D721Med (cell line): ENCODE measurements at regions not wholly inside any gene's neighbourhood (a gene's known extent, or its start where the extent isn't known, plus 50 kb on each side); places are given as distances from the start of the nearest gene placed in this dataset.

ENCODE experiments used
- DNase-seq: peaks from one replicate; pipeline ENCODE4 v3.0.0; 2011; ENCODE audit warnings: low spot score; ENCODE audit not compliant: insufficient read length
- FAIRE-seq: peaks from 2 replicates; lab custom pipeline; 2011; peaks lifted over from hg19 to GRCh38; lab: Jason Lieb, UNC
- CTCF ChIP-seq: IDR thresholded peaks from 2 replicates; pipeline ENCODE4 v1.5.1; 2012; ENCODE audit warnings: mild to moderate bottlenecking, control low read depth; ENCODE audit not compliant: insufficient read depth; ENCODE audit errors: missing control alignments

GRCh38 chr4:125388613-125389012 is 73.9 kb downstream of the FAT4 start:
- DNase-seq, result no peak
- TF ChIP-seq CTCF, result no peak
- no peak for FAIRE-seq

- no peak for TF ChIP-seq CTCF
- no peak for DNase-seq
- no peak for FAIRE-seq
Measured at GRCh38 chr4:125389713-125390112, 75.0 kb downstream of the FAT4 start.

- no peak for DNase-seq
- FAIRE-seq, result no peak
- TF ChIP-seq CTCF, result no peak
Measured at GRCh38 chr4:125390126-125390525, 75.4 kb downstream of the FAT4 start.

GRCh38 chr4:125390727-125391126 is 76.0 kb downstream of the FAT4 start:
- no peak for TF ChIP-seq CTCF
- no peak for FAIRE-seq
- DNase-seq, result no peak

GRCh38 chr4:125392694-125393093 is 77.9 kb downstream of the FAT4 start:
- no peak for TF ChIP-seq CTCF
- DNase-seq (no peak), FAIRE-seq (no peak)

GRCh38 chr4:125393825-125394224 is 79.1 kb downstream of the FAT4 start:
- FAIRE-seq, result no peak
- TF ChIP-seq CTCF, result no peak
- DNase-seq, result no peak

- TF ChIP-seq CTCF, result no peak
- no peak for DNase-seq
- no peak for FAIRE-seq
Measured at GRCh38 chr4:125397226-125397625, 82.5 kb downstream of the FAT4 start.
